Stimulated activated CD8-positive, alpha-beta memory T cell treated with anti-CD3 and anti-CD28 coated beads, Interleukin-4, amount 100 ng/mL, for 48 hours (primary cell): ENCODE measurements at regions not wholly inside any gene's neighbourhood (a gene's known extent, or its start where the extent isn't known, plus 50 kb on each side); places are given as distances from the start of the nearest gene placed in this dataset.
"Not testable (repeated sequence)": the region's sequence is repeated elsewhere in the genome, so short reads cannot be mapped to it uniquely, and the experiment has no call there.

Source experiments
- DNase-seq: peaks from one replicate; pipeline ENCODE4 v3.0.0-alpha.2; 2020

DNA sequence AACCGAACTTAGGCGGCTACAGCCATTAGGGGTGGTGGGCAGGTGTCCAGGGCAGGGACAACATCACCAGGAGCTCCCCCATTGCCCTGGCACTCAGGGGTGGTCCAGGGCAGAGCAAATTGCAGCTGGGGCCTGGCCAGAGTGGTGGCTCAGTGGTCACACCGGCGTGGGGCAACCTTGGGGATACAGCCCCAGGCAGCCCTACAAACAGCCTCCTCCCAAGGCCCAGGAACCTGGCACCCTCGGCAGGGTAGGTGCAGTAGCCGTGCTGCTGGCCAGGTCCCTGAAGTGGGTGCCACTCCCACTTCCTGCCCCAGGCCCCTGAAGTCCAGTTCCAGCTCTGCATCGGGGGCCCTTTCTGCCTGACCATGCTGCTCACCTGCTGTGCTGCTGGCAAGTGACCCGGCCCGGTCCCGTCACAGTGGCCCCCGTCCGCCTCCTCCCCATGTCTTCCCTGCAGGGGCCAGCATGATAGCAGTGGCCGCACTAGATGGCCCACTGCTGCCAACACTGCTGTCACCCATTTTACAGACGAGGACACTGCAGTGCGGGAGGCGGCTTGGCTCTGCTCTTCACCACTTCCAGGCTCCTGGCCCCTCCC is 712.8 kb downstream of the MATN1 start:
- no peak for DNase-seq

DNA sequence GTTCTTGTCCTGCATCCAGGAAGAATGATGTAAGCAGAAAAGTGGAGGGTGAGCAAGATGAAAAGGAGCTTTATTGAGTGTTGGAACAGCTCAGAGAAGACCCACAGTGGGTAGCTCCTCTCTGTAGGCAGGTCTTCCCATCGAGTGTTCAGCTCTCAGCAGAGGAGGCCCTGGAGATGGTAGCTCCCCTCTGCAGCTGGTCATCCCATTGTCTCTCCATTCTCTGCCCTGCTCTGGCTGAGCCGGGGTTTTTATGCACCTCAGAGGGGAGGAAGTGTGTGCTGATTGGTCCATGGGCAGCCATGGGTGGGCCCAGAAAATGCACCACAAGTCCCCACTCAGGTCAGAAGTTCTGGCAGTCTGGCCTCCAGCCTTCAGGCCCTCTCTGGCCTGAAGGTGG is 713.7 kb downstream of the MATN1 start:
- DNase-seq: no peak

DNA sequence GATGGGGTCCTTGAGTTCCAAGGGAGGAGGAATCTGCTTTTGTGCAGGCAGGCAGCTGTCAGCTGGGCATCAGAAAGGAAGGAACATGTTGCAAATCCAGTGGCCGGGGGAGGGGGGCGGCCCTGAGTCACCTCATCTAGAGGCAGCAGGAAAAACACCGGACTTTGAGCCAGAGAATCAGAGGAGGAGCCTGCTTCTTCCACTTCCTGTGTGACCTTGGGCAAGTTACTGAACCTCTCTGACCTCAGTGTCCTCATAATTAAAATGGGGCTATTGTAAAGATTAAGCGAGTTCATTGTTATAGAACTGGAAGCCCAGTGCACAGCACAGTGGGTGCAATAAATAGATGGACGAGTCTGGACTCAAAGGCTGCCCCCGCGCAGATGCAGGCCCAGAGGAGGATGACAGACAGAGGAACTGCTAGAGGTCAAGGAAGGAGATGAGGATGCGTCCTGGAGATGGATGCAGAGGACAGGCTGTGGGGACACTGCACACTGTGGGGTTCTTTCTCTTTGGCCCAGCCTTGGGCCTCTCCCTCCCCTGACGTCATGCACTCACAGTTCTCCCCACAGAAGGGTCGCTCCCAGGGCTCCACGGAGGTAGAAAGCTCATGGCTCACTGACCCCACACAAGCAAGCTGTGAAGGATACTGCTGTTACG is 714.3 kb downstream of the MATN1 start:
- DNase-seq: no peak

DNA sequence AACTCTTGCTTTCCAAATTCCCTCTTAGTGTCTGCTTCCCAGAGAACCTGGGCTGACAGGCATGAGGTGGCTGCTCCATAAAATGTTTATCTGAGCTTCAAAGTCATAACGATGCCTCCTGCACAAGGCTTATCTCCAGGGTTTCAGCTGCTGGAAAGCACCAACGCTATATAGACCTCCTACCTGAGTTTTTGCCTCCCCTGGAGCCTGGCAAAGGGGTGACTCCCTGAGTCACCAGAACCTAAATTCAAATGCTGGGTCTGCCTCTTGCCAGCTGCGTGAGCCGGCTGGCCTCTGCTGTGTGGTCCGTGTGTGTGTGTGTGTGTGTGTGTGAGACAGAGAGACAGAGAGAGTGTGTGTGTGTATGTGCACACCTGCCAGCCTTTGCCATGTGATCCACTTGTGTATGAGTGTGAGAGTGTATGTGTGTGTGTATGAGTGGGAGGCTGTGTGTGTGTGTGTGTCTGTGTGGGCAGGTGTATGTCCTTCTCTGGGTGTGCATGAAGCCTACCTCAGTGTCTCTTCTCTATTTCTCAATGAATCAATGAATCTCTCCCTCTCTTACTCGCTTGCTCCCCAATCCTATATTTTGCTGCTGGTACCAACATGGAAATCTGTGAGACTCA is 714.9 kb downstream of the MATN1 start:
- DNase-seq: no peak

DNA sequence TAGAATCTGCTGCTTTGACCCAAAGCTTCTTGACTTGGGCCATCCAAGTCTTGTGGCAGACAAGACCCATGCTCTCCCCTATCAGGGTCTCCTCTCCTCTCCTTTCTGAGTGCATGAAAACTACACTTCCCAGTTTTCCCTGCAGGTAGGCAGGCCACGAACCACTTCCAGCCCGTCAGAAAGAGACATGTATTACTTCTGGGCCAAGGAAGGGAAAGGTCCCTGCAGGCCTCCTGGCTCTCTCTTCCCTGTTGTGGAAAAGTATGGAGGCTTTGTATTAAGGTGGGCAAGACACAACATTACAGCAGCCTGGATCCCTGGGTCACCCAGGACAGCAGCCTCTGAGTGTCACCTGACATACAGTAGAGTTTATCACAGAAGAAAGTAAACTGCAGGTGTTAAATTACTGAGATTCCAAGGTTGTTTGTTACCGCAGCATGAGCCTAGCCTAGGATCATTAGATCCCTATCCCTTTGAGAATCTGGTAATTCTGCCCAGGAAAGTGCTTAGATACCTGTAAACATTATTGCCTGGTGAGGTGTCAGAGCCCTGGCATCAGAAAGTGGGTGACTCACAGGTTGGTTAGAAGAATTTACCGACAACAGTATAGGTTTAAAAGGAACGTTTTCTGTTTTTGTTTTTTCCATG is 717.3 kb downstream of the MATN1 start:
- no peak for DNase-seq

DNA sequence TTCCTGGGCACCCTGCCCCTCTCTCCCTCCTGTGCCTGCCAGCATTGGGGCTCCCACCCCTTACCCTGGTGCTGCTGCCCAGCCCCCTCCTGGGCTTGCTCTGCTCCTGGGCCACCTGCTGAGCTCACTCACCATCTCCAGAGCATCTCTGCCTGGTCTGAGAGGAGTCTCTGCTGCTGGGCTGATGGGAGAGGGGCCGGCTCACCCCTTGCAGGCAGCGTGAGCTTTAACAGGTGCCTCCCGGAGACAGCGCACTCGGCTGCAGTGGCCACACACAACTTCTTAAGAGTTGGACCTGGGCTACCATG is 721.7 kb downstream of the MATN1 start:
- DNase-seq: no peak

DNA sequence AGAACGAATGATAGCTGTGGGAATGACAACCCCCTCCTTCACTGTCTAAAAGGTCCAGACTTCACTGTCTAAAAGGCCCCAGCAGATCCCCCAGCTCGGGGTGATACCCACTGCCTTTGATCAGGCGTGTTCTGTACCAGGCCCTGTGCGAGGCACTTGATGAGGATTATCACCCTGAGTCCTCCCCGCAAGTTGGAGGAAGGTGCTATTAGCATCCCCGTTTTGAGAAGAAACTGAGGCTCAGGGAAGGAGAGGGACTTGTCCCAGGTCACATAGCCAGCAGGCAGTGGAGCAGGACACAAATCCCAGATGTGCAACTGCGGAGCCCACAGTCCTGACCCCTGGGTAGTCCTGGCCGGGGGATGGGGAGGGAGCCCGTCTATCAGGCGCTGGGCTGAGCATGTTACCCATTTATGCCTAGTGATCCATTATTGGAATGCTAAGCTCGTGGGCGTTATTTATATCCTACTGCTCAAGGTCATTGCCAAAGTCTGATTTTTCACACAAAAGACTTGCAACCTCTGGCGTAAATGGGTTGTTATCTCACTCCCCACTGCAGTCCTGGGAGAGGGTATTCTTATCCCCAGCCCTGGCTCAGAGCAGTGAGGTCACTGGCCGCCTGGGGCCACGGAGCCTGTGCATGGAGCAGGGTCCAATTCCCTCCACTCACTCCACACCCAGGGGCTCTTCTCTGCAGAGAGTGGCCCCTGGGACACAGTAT is 722.2 kb downstream of the MATN1 start:
- no peak for DNase-seq

DNA sequence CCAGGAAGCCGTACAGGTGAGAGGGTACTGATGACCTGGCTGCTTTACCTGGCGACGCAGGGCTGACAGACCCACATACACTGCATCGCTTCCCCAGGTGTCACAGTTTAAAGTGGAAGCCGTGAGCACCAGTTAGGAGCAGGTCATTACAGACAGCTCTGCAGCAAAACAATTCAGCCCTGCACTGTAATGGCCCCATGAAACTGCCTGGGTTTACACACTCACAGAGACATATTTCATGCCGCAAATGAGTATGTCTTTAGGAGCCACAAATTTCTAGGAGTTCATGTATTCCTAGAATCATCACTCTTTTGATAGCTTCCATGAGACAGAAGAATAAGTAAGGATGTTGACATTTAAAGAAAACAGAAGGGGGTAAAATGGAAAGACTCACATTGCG is 723.1 kb downstream of the MATN1 start:
- DNase-seq: no peak

DNA sequence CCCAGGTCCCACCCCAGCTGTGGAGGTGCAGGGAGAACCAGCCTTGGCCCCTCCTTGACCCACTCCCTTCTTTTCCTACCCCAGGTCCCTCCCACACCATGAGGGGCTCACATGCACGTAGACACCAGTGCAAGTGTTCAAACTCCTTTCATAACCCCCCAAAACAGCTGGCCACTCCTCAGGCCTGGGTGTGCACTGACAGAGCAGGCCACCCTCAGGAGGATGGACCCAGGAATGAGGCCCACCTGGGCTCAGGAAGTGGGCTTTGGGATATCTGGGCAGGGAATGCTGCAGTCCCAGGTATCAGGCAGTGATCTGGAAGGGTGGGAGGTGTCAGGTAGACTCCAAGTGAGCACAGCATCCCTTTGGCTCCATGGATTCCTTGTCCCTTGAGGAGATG is 723.8 kb downstream of the MATN1 start:
- DNase-seq: no peak

DNA sequence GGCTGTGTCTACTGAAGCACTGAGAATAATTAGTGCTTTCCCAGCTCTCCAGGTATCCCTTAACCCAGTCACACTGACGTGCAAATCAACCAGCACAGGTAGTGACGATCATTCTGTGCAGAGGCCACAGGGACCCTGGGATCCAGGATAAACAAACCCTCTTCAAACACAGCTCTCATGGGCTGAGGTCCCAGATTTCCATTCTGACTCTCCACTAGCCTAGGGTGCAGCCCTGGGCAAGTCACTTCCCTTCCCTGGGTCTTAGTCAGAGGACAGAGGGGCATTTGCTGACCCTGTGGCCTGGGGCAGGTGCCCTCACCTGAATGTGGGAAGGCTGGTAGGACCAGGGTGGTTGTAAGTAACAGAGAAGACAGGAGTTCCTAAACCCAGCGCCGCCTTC is 724.7 kb downstream of the MATN1 start:
- no peak for DNase-seq

DNA sequence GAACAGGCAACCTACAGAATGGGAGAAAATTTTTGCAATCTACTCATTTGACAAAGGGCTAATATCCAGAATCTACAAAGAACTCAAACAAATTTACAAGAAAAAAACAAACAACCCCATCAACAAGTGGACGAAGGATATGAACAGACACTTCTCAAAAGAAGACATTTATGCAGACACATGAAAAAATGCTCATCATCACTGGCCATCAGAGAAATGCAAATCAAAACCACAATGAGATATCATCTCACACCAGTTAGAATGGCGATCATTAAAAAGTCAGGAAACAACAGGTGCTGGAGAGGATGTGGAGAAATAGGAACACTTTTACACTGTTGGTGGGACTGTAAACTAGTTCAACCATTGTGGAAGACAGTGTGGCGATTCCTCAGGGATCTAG is 725.6 kb downstream of the MATN1 start:
- not testable (repeated sequence) for DNase-seq

DNA sequence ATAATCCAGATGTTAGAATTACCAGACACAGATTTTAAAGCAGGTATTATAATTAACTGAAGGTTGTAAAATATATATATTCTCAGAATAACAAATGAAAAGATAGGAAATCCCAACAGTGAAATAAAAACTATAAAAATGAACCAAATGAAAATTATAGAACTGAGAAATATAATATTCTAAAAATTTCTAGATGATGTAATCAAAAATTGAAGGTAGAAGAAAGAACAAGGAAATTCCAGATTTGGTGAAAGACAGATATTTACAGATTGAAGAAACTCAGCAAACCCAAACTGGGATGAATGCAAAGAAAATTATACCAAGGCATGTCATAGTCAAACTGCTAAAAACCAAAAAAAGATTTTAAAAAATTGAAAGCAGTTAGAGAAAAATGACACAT is 729.4 kb downstream of the MATN1 start:
- no peak for DNase-seq

DNA sequence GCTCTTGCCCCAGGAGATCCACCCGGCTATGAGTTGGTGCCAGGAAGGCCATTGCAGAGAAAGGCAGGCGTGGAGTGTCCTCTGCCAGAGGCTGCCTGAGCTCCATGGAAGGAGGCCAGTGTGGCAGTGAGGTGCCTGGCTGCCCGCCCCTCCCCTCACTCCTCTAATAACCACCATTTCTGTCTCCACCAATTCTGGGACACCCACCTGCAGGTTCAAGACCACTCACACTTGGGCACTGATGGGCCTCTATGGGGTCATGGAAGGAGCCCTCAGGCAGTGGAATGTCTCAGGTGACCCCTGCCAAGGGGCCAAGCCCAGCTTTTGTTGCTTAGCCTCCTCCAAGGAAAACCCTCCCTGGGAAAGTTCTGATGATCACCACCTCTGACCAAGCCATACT is 731.6 kb downstream of the MATN1 start:
- no peak for DNase-seq

DNA sequence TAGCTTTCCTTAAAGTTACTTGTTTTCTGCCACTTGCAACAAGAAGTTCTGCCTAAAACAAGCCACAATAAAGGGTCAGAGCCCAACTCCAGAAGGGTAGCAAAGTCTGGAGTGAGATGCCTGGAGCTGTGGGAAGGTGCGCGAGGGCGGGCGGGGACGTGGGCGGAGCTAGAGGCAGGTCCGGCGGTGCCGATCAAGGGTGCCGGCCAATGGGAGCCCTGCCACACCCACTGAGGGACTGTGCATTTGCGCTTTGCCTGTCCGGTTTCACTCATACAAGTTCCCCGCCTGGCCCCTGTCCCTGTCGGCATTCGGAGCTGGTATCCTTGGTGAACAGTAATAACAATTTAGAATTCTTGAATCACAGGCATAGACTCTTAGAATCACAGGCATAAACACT is 732.4 kb downstream of the MATN1 start:
- DNase-seq: no peak

DNA sequence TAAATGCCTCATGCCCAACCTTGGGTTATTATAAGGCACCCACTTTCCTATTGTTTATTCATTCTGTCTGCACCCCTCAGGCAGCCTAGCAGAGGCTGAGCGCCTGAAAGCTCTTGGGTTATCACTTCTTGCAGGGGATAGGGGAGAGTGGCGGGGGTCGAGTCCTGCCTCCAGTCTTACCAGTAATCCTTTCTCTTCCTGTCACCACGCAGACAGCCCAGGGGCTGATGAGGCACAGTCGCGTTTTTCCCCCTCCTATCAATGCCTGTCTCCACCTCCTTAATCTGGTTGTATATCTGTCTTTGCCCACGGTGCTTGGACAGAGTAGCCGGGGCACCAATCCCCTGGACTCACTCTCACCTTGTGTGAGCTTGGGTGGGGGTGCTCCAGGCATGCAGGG is 733.1 kb downstream of the MATN1 start:
- DNase-seq: no peak

DNA sequence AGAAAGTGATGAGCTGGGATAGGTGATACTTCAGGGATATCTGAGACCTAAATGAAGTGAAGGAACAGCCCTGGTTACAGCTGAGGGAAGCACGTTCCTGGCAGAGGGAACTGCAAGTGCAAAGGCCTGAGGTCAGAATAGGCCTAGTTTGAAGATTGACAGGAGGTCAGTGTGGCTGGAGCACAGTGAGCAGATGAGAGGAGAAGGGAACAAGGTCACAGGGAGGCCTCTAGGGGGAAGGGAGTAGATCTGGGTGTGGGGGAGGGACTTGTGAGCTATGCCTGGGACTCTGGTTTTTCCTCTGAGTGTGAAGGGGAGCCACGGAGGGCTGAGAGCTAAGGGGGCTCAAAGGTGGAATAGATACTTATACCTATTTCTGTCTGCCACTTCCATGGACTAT is 736.4 kb downstream of the MATN1 start:
- no peak for DNase-seq

DNA sequence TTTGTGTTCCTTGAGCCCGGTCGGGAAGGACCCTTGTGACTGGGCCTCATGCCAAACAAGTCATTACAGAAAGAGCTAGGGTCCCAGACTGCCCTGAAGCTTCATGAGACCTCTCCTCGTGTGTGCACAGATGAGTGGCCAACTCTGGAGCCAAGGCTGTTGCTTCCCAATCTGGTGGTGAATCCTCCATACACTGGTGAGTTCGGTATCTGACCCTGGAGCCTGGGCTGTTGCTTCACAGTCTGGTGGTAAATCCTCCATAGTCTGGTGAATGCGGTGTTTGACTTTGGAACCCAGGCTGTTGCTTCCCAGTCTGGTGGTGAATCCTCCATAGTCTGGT is 737.8 kb downstream of the MATN1 start:
- no peak for DNase-seq

DNA sequence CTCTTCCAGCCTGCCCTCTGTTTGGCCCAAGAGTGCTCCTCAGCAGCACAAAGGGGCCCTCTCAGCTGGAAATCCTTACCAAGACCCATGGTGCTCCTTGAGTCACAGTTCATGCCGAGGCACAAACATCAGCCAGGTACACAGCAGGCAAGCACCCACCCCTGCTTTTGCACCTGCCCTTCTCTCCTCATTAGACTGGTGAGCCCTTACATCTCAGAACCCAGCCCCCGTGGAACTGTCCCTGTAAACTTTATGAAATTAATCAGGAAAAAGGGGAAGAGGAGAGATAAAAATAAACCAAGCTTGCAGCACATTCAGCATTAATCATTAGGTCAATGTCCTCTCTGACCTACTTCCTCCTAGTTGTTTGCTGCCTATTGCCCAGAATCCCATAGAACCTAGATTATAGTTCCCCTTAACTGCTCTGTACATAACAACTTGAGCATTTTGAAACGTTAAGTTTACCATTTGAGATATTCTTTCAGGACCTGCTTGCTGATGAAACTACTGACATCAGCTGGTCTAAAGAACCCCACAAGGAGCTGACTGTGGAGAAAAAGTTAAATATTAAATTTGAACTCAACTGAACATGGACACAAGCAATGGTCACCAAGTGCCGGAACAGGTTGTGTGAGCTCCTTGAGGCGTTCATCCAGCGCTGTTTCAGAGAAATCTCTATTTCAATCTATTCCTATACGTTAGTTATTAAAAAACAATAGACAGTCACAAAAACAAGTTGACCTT is 738.4 kb downstream of the MATN1 start:
- no peak for DNase-seq

DNA sequence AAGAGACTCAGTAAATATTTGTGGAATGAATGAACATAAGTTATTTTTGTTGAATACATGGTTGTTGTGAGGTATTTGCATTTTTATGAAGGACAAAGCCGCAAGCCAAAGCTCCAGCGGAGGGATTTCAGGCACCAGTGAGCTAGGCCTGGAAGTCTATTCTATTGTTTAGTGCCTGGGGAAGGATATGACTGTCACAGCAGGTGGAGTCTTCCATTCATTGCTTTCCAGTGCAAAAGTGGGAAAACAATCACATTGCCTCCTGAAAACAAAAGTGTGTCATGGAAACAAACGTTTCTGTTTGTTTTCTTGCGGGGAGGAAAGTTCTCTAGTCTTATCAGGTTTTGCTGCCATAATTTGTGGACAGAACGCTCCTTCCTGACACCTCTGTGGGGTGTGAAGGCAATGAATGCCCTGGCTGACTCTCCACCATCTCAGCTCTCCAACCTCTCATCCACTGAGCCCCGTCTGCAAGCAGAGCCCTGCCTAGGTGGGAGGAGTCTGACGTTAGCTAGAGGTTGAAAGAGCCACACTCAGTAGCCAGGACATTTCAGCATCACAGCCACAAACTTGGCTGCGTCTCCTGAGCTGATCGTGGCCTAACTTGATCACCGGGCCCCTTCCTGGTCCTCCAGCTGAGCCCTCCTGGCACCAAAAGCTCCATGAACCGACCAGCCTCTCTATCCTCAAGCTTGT is 739.1 kb downstream of the MATN1 start:
- no peak for DNase-seq

DNA sequence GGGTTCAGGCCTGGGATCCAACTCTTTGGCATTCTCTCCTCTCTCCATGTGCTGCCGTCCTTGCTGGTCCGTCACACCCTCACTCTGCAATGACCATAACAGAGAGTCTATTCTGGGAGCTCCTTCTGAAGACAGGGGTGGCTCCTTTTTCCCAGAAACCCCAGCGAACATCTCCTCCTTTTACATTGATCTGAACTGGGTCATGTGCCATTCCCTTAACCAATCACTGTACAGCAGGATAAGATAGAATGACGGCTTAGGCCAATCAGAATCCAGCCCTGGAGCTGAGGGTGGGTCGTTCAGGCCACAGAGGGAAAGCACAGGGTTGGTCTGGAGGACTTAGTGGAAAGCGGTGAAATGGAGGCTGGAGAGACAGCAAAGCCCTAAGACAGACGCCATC is 740.1 kb downstream of the MATN1 start:
- no peak for DNase-seq

DNA sequence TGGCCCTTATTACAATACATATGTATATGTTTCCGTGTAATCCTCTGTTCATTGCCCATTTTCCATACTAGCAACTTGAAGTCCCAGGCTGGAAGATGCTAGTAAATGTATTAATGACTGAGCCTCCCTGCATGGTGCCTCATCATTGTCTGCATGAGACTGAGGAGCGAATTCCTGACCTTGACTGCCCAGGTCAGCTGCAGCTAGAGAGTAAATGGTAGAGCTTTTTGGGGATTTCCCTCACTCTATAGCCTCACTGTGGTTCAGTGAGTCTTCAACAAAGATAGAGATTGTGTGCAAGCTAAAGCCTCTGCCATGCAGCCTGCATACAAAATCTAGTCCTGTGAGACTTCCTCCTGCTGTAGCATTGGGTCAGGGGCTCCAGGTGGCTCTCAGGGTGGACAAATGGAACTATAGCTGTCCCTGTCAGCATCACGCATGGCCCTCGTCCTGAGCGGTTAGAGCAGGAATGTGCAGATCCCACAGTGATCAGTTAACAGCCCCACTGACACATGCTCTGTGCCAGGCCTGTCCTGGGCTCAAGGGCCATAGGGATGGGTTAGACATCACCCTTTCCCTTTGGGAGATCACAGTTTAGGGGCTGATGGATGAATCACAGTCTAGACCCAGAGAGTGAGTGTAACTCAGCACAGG is 741.7 kb downstream of the MATN1 start:
- no peak for DNase-seq

DNA sequence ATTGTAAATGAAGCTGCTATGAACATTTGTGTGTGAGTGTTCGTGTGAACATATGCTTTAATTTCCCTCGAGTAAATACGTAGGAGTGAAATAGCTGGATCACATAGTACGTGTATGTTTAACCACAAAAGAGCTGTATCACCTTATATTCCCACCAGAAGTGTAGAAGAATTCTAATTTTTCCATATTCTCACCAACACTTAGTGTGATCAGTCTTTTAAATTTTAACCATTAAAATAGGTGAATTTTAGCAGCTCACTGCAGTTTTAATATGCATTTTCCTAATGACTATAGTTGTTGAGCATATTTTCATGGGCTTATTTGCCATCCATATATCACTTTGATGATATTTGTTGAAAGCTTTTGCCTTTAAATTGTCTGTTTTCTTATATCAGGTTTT is 741.2 kb downstream of the PTPRU start:
- no peak for DNase-seq
